WTC11 (cell line): ENCODE measurements at regions not wholly inside any gene's neighbourhood (a gene's known extent, or its start where the extent isn't known, plus 50 kb on each side); places are given as distances from the start of the nearest gene placed in this dataset.

Source experiments
- ATAC-seq: fragments of 200-7000 bp; cut with Tn5 transposase; 2 replicates; pipeline ENCODE4 v1.10.0; 2021; ENCODE audit warnings: mild to moderate bottlenecking, moderate library complexity
- CTCF ChIA-PET: fragments of 300-600 bp; sonication (Branson Sonifier 250); formaldehyde crosslinking; loops from one replicate; lab custom pipeline; 2021; ENCODE audit warnings: antibody characterized with exemption; lab: Charles Lee
- POLR2A ChIA-PET: fragments of 350-600 bp; sonication (Branson Sonifier 250); formaldehyde crosslinking; loops from one replicate; lab custom pipeline; 2021; ENCODE audit warnings: antibody characterized with exemption; lab: Charles Lee
- DNase-seq: peaks from one replicate; pipeline ENCODE4 v3.0.0; 2021; ENCODE audit warnings: low spot score
- H3K27ac Mint-ChIP-seq: 2 replicates; pipeline ENCODE4 v1.8.0; 2021; ENCODE audit warnings: mixed read lengths
- H3K27me3 Mint-ChIP-seq: 2 replicates; pipeline ENCODE4 v1.8.0; 2021; ENCODE audit warnings: low read depth, mild to moderate bottlenecking, moderate library complexity, mixed read lengths
- H3K36me3 Mint-ChIP-seq: 2 replicates; pipeline ENCODE4 v1.8.0; 2021; ENCODE audit warnings: mixed read lengths
- H3K4me1 Mint-ChIP-seq: 2 replicates; pipeline ENCODE4 v1.8.0; 2022; ENCODE audit warnings: mixed read lengths
- H3K4me3 Mint-ChIP-seq: 2 replicates; pipeline ENCODE4 v1.8.0; 2021; ENCODE audit warnings: mild to moderate bottlenecking, moderate library complexity, mixed read lengths
- H3K9me3 Mint-ChIP-seq: 2 replicates; pipeline ENCODE4 v1.8.0; 2021; ENCODE audit warnings: mixed read lengths
- AFF4 ChIP-seq: sonication (generic); formaldehyde crosslinking; IDR thresholded peaks from 2 replicates; pipeline ENCODE4 v1.8.1; 2023; ENCODE audit warnings: mild to moderate bottlenecking, missing genetic modification reagents, borderline replicate concordance
- CREM ChIP-seq: sonication (generic); formaldehyde crosslinking; IDR thresholded peaks from 2 replicates; pipeline ENCODE4 v1.8.1; 2022; ENCODE audit warnings: mild to moderate bottlenecking, missing genetic modification reagents, moderate library complexity
- E2F5 ChIP-seq: sonication (generic); formaldehyde crosslinking; IDR thresholded peaks from 2 replicates; pipeline ENCODE4 v1.8.1; 2022; ENCODE audit warnings: mild to moderate bottlenecking, moderate library complexity, missing genetic modification reagents
- ESRRA ChIP-seq: sonication (generic); formaldehyde crosslinking; IDR thresholded peaks from 2 replicates; pipeline ENCODE4 v1.8.1; 2022; ENCODE audit warnings: mild to moderate bottlenecking, missing genetic modification reagents, borderline replicate concordance
- FOXK1 ChIP-seq: sonication (generic); formaldehyde crosslinking; IDR thresholded peaks from 2 replicates; pipeline ENCODE4 v1.8.0; 2022; ENCODE audit warnings: mild to moderate bottlenecking, moderate library complexity, missing genetic modification reagents
- HMGA2 ChIP-seq: fragments of 250-450 bp; sonication (Bioruptor Pico); IDR thresholded peaks from 2 replicates; pipeline ENCODE4 v1.4.0; 2021; ENCODE audit warnings: mild to moderate bottlenecking, moderate library complexity
- KAT7 ChIP-seq: sonication (generic); formaldehyde crosslinking; IDR thresholded peaks from 2 replicates; pipeline ENCODE4 v1.8.1; 2023; ENCODE audit warnings: missing genetic modification reagents, mild to moderate bottlenecking, borderline replicate concordance
- NFYB ChIP-seq: sonication (generic); formaldehyde crosslinking; conservative IDR thresholded peaks from 2 replicates; pipeline ENCODE4 v1.8.0; 2022; ENCODE audit warnings: low read depth, missing genetic modification reagents
- NR2C2 ChIP-seq: sonication (generic); formaldehyde crosslinking; IDR thresholded peaks from 2 replicates; pipeline ENCODE4 v1.8.0; 2022; ENCODE audit warnings: mild to moderate bottlenecking, missing genetic modification reagents
- SMAD4 ChIP-seq: sonication (generic); formaldehyde crosslinking; IDR thresholded peaks from 2 replicates; pipeline ENCODE4 v1.8.0; 2022; ENCODE audit warnings: mild to moderate bottlenecking, missing genetic modification reagents
- SP1 ChIP-seq: sonication (generic); formaldehyde crosslinking; conservative IDR thresholded peaks from 2 replicates; pipeline ENCODE4 v1.8.1; 2022; ENCODE audit warnings: missing genetic modification reagents
- ZNF232 ChIP-seq: sonication (generic); formaldehyde crosslinking; IDR thresholded peaks from 2 replicates; pipeline ENCODE4 v1.8.0; 2022; ENCODE audit warnings: mild to moderate bottlenecking, missing genetic modification reagents
- ZNF263 ChIP-seq: sonication (generic); formaldehyde crosslinking; IDR thresholded peaks from 2 replicates; pipeline ENCODE4 v1.8.1; 2022; ENCODE audit warnings: low read depth, mild to moderate bottlenecking, moderate library complexity, missing genetic modification reagents
- ZNF512 ChIP-seq: sonication (generic); formaldehyde crosslinking; IDR thresholded peaks from 2 replicates; pipeline ENCODE4 v1.8.1; 2022; ENCODE audit warnings: missing genetic modification reagents, borderline replicate concordance
- TF ChIP-seq, protein P1 (sequence below): sonication (generic); formaldehyde crosslinking; IDR thresholded peaks from 2 replicates; pipeline ENCODE4 v1.8.1; 2022; ENCODE audit warnings: mild to moderate bottlenecking, missing genetic modification reagents, moderate library complexity, borderline replicate concordance
- TF ChIP-seq, protein P2 (sequence below): sonication (generic); formaldehyde crosslinking; conservative IDR thresholded peaks from 2 replicates; pipeline ENCODE4 v1.8.1; 2023; ENCODE audit warnings: mild to moderate bottlenecking, low read depth, missing genetic modification reagents, moderate library complexity

DNA sequence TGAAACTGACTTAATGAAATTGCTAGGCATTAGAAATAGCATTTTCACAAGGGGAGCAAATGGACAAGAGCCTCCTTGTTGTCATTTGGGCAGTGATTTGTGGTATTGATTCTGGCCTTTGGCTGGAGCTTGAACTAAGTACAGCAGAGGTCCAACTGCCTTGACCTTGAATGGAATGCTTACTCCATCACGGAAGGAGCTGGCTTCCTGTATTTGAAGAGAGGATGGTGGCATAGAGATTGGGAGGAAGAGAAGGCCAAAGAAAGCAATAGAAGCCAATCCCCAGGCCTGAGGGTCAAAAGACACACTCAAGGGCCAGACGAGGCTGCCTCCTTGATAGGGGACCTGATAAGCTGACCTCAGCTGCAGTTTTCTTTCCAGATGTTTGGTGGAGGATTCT lies 126.6 kb upstream of the MPPED2 start (continued):
- TF ChIP-seq, protein P1, sequence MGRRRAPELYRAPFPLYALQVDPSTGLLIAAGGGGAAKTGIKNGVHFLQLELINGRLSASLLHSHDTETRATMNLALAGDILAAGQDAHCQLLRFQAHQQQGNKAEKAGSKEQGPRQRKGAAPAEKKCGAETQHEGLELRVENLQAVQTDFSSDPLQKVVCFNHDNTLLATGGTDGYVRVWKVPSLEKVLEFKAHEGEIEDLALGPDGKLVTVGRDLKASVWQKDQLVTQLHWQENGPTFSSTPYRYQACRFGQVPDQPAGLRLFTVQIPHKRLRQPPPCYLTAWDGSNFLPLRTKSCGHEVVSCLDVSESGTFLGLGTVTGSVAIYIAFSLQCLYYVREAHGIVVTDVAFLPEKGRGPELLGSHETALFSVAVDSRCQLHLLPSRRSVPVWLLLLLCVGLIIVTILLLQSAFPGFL (CRISPR knock-in tag), result no peak

GRCh38 chr11:30710221-30710620 lies 124.1 kb upstream of the MPPED2 start:
- Mint-ChIP-seq H3K9me3 (no peaks in the 10 kb centered on the region), H3K27ac (no peak overlapping the region), H3K27me3 (no peaks in the 10 kb centered on the region), H3K4me3 (no peak overlapping the region), H3K4me1 (no peaks in the 10 kb centered on the region)
- ChIA-PET CTCF (no interaction called here), POLR2A (no interaction called here)
- no peak for DNase-seq
- no peak for ATAC-seq
- TF ChIP-seq FOXK1 (CRISPR knock-in tag), result no peak
- no peak for TF ChIP-seq ZNF512
- TF ChIP-seq ZNF232 (CRISPR knock-in tag), result no peak
- TF ChIP-seq E2F5 (CRISPR knock-in tag), result no peak
- TF ChIP-seq SP1 (CRISPR knock-in tag), result no peak
- TF ChIP-seq, protein P2, sequence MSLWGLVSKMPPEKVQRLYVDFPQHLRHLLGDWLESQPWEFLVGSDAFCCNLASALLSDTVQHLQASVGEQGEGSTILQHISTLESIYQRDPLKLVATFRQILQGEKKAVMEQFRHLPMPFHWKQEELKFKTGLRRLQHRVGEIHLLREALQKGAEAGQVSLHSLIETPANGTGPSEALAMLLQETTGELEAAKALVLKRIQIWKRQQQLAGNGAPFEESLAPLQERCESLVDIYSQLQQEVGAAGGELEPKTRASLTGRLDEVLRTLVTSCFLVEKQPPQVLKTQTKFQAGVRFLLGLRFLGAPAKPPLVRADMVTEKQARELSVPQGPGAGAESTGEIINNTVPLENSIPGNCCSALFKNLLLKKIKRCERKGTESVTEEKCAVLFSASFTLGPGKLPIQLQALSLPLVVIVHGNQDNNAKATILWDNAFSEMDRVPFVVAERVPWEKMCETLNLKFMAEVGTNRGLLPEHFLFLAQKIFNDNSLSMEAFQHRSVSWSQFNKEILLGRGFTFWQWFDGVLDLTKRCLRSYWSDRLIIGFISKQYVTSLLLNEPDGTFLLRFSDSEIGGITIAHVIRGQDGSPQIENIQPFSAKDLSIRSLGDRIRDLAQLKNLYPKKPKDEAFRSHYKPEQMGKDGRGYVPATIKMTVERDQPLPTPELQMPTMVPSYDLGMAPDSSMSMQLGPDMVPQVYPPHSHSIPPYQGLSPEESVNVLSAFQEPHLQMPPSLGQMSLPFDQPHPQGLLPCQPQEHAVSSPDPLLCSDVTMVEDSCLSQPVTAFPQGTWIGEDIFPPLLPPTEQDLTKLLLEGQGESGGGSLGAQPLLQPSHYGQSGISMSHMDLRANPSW (CRISPR knock-in tag), result no peak
- no peak for TF ChIP-seq SMAD4 (CRISPR knock-in tag)
- no peak for TF ChIP-seq CREM
- no peak for TF ChIP-seq ZNF263
- TF ChIP-seq KAT7 (CRISPR knock-in tag), result no peak
- no peak for TF ChIP-seq HMGA2 (CRISPR knock-in tag)
- no peak for TF ChIP-seq ESRRA (CRISPR knock-in tag)
- TF ChIP-seq NR2C2 (CRISPR knock-in tag), result no peak
- no peak for TF ChIP-seq NFYB (CRISPR knock-in tag)
- no peak for TF ChIP-seq AFF4 (CRISPR knock-in tag)
- TF ChIP-seq, all 79 proteins: peak for 0
- H3K36me3 Mint-ChIP-seq, result no peaks in the 10 kb centered on the region
